Suppressor macrophage treated with lipopolysaccharide for 4 hours (primary cell): ENCODE measurements at regions not wholly inside any gene's neighbourhood (a gene's known extent, or its start where the extent isn't known, plus 50 kb on each side); places are given as distances from the start of the nearest gene placed in this dataset.

Experiments used
- DNase-seq: peaks from one replicate; pipeline ENCODE4 v3.0.0-alpha.2; 2020

- DNase-seq = no peak
Observed at GRCh38 chr9:107694390-107694789, 204.8 kb upstream of the KLF4 start.

- no peak for DNase-seq
Observed at GRCh38 chr9:107693625-107694326, 204.2 kb upstream of the KLF4 start.

GRCh38 chr9:107691664-107692063 is 202.1 kb upstream of the KLF4 start:
- DNase-seq = no peak

GRCh38 chr9:107690021-107690420 is 200.5 kb upstream of the KLF4 start:
- DNase-seq = no peak

- no peak for DNase-seq
Observed at GRCh38 chr9:107688728-107689127, 199.2 kb upstream of the KLF4 start.

- DNase-seq = no peak
Observed at GRCh38 chr9:107685901-107686300, 196.3 kb upstream of the KLF4 start.

DNA sequence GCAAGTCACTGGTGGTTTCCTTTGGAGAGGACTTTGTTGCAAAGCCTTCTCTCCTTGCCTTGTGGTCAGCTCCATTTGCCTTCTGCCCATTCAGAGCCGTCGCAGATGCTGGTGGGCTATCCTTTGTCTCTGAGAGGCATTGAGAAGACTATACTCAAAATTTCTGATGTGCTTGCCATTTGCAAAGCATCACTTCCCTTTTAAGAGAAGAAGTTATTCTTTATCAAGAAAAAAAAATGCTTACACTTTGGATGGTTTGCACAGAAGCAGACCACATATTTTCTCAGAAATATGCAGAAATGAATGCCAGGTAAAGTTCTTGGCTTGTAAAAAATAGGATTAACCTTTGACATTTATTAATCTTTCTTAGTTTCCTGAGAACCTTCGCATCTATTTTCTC is 195.8 kb upstream of the KLF4 start:
- DNase-seq = no peak

DNA sequence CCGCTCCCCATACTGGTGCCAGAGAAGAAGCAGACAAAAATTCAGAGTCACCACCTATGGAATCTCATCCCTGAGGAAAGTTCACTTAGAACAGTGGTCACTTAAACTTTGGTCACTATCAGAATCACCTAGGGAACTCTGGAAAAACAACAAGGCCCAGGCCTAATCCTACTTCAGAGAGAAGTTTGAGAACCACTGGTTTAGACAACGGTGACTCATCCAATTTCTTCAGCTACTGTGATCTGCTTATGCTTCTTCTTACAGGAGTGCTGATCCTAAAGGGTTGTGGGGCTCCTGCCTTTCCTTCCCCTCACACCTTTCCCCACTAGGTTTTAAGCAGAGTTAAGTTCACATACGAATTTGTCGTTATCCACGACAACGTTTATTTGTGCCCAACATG is 194.7 kb upstream of the KLF4 start:
- peak; percentile 45 for DNase-seq

- peak; percentile 73 for DNase-seq
Observed at GRCh38 chr9:107683566-107683965, 194.0 kb upstream of the KLF4 start.

GRCh38 chr9:107681988-107682387 is 192.4 kb upstream of the KLF4 start:
- no peak for DNase-seq

- DNase-seq = peak; percentile 89
Observed at GRCh38 chr9:107675351-107676259, 186.0 kb upstream of the KLF4 start.

- DNase-seq = peak; percentile 89
Observed at GRCh38 chr9:107674721-107675277, 185.2 kb upstream of the KLF4 start.

DNA sequence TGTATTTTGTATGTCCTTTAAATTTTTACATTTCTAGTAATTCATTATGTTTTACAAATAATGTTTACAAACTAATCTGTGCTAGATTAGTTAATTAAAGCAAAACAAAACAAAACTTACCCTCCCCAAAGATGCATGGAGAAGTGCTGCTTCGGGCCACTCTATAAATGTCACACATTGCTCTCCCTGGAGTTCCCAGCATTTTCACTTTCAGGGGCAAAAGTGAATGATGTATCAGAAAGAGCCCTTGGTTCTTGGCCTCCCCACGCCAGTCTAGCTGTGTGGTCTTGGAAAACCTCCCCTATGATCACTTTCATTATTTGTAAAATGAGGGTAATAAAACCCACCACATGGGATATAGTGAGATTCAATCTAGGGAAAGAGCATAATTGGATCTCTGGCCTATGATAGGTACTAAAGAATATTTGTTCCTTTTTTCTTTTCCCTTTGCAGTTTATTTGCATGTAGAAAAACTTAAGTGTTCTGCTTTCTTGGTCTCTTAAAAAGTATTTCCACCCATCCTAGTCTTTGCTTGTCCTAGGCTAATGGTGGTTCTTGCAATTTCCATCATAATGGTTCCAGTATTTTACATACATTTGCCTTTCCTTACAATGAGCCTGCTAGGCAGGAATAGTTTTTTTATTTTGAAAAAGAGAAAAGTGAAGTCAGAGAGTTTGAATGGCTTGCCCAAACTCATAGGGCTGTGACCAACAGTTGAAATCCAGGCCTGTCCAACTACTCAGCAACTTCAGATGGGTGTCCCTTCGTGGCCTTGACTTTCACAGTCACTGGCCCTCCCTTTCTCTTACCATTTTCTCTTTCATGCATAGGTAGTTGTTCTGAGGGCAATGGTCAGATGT is 184.5 kb upstream of the KLF4 start:
- peak; percentile 62 for DNase-seq

- no peak for DNase-seq
Observed at GRCh38 chr9:107671588-107671987, 182.0 kb upstream of the KLF4 start.

- no peak for DNase-seq
Observed at GRCh38 chr9:107669422-107669821, 179.9 kb upstream of the KLF4 start.

DNA sequence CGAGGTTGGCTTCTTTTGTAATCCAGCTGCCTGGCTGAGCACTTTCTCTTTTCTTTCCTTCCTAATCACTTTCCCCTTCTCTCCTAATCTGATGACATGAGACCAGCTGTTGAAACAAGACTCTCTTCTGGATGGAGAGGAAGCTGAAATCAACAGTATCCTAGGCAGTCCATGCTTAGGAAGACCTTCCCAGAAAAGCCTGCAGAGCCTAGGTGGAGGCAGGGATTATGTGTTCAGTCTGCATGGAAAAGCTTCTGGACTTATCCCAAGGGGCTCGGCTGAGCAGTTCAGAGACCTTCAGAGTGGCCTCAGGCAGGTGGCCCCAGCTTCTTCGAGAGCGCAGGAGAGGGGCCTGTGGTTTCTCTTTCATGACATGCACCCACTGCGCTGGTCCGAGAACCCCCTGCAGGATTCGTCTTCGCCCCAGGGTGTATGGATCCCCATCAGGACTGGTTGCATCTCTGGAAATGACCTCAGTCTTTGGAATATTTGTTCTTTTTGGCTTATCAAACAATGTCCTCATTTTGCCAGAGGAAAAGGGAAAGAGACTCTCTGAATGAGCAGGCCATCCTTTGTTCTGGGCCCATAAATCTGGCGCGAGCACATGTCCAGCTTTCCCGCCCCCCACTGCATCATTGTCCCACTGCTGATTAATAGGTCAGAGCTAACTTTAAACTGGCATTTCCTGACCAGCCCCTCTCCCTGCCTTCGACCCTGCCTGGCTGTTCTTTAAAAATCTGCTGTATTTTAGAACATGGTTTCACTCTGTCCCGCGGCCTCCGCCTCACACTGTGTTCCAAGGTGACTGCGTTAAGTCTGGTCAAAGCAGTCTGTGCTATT is 177.9 kb upstream of the KLF4 start:
- DNase-seq = peak; percentile 50

GRCh38 chr9:107665057-107665456 is 175.5 kb upstream of the KLF4 start:
- DNase-seq = no peak

DNA sequence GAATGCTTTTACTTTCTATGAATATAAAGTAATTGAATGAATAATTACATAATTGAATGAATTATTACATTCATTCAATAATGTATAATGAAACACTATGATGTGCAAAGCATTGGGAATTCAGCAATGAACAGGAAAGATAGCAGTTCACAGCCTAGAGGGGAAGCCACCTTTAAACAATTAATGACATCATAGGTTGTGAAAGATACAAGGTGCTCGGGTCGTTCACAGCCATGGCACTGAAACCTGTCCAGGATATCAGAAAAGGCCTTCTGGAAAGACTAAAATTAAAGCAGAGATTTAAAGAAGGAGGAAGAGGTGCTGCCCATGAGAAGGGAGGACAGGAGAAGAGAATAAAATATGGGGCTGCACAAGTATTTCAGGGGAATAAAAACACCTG is 171.4 kb upstream of the KLF4 start:
- no peak for DNase-seq

DNA sequence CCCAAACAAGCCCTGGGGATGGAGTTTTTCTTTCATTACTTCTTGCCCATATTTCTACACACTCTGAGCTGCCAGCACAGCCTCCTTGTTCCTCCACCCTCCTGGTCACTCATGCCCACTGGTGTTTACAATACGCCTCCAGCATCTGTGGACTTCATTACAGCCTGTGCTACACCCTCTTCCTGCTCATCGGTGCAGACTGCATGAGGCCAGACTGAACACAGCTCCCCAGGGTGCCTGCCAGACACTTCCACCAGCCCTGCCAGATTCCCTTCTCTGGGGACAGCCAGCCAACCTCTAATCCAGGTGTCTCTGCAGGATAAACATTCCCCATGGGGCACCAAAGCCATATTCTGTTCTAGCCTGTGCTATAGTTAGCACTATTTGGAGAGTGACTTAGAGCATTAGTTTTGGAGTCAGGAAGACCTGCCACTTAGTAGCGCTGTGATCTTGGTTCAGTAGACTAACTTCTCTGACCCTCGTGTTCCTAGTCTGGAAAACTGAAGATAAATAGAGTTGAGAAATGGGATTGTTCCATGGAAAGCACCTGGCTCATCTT is 163.8 kb upstream of the KLF4 start:
- no peak for DNase-seq

- no peak for DNase-seq
Observed at GRCh38 chr9:107650995-107651394, 161.4 kb upstream of the KLF4 start.

DNA sequence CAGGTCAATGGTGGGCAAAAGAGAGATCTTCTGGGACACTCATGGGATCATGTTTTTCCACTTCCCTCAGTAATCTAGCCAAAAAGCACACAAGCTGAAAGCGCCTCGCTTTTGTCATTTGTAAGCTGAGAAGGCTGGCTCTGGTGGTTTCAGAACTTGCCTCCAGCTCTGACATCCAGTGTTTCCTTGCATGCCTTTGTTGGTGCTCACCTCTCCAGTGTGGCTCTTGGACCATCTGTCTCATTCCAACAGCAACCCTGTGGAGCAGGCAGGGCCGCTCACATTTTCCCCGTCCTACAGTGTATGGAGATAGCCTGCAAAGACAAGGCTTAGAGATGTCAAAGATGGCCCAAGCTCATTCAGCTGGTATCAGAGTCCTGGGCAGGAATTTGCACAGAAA is 160.8 kb upstream of the KLF4 start:
- DNase-seq = no peak
